MM.1S (cell line): ENCODE measurements at regions not wholly inside any gene's neighbourhood (a gene's known extent, or its start where the extent isn't known, plus 50 kb on each side); places are given as distances from the start of the nearest gene placed in this dataset.

ENCODE experiments used
- EZH2 ChIP-seq: fragments of 300-600 bp; sonication (generic); optimal IDR thresholded peaks from 2 replicates; pipeline ENCODE3; 2017; ENCODE audit warnings: low read depth, mild to moderate bottlenecking, antibody characterized with exemption, low read length, mixed read lengths
- TF ChIP-seq, protein P1 (sequence below): fragments of 300-600 bp; sonication (generic); IDR thresholded peaks from 2 replicates; pipeline ENCODE4 v1.5.1; 2016; ENCODE audit warnings: antibody characterized with exemption, low read length, mixed read lengths

GRCh38 chrX:5142644-5143043 lies 1086.0 kb downstream of the NLGN4X start:
- TF ChIP-seq, protein P1, sequence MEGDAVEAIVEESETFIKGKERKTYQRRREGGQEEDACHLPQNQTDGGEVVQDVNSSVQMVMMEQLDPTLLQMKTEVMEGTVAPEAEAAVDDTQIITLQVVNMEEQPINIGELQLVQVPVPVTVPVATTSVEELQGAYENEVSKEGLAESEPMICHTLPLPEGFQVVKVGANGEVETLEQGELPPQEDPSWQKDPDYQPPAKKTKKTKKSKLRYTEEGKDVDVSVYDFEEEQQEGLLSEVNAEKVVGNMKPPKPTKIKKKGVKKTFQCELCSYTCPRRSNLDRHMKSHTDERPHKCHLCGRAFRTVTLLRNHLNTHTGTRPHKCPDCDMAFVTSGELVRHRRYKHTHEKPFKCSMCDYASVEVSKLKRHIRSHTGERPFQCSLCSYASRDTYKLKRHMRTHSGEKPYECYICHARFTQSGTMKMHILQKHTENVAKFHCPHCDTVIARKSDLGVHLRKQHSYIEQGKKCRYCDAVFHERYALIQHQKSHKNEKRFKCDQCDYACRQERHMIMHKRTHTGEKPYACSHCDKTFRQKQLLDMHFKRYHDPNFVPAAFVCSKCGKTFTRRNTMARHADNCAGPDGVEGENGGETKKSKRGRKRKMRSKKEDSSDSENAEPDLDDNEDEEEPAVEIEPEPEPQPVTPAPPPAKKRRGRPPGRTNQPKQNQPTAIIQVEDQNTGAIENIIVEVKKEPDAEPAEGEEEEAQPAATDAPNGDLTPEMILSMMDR: no peak
- no peak for TF ChIP-seq EZH2
